ENCODE measurements at regions not wholly inside any gene's neighbourhood (a gene's known extent, or its start where the extent isn't known, plus 50 kb on each side); places are given as distances from the start of the nearest gene placed in this dataset.

GRCh38 chr6:169019111-169019510 lies 234.5 kb downstream of the THBS2 start:
- no peak for TF ChIP-seq EP300 (IDR thresholded peaks at IDR 0.05; ENCODE audit: borderline replicate concordance)
- TF ChIP-seq CEBPB (IDR thresholded peaks at IDR 0.05), result no peak
- TF ChIP-seq YY1 (IDR thresholded peaks at IDR 0.05; ENCODE audit: low read depth), result no peak
- TF ChIP-seq, protein P1, sequence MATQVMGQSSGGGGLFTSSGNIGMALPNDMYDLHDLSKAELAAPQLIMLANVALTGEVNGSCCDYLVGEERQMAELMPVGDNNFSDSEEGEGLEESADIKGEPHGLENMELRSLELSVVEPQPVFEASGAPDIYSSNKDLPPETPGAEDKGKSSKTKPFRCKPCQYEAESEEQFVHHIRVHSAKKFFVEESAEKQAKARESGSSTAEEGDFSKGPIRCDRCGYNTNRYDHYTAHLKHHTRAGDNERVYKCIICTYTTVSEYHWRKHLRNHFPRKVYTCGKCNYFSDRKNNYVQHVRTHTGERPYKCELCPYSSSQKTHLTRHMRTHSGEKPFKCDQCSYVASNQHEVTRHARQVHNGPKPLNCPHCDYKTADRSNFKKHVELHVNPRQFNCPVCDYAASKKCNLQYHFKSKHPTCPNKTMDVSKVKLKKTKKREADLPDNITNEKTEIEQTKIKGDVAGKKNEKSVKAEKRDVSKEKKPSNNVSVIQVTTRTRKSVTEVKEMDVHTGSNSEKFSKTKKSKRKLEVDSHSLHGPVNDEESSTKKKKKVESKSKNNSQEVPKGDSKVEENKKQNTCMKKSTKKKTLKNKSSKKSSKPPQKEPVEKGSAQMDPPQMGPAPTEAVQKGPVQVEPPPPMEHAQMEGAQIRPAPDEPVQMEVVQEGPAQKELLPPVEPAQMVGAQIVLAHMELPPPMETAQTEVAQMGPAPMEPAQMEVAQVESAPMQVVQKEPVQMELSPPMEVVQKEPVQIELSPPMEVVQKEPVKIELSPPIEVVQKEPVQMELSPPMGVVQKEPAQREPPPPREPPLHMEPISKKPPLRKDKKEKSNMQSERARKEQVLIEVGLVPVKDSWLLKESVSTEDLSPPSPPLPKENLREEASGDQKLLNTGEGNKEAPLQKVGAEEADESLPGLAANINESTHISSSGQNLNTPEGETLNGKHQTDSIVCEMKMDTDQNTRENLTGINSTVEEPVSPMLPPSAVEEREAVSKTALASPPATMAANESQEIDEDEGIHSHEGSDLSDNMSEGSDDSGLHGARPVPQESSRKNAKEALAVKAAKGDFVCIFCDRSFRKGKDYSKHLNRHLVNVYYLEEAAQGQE (IDR thresholded peaks at IDR 0.05; ENCODE audit: low read depth), result no peak
- no peak for TF ChIP-seq MAX (IDR thresholded peaks at IDR 0.05)
- no peak for TF ChIP-seq RAD21 (IDR thresholded peaks at IDR 0.05; ENCODE audit: low read depth)
- no peak for TF ChIP-seq NFIC (IDR thresholded peaks at IDR 0.05)
